Erythroblast (primary cell): ENCODE measurements at regions not wholly inside any gene's neighbourhood (a gene's known extent, or its start where the extent isn't known, plus 50 kb on each side); places are given as distances from the start of the nearest gene placed in this dataset.

Experiments used
- GATA1 ChIP-seq: IDR thresholded peaks from 2 replicates; pipeline ENCODE4 v1.6.1; 2011; ENCODE audit warnings: low read depth, mild to moderate bottlenecking, control low read depth, low read length, moderate library complexity
- POLR2A ChIP-seq: IDR thresholded peaks from 2 replicates; pipeline ENCODE4 v1.6.1; 2011; ENCODE audit warnings: mild to moderate bottlenecking, low read length

DNA sequence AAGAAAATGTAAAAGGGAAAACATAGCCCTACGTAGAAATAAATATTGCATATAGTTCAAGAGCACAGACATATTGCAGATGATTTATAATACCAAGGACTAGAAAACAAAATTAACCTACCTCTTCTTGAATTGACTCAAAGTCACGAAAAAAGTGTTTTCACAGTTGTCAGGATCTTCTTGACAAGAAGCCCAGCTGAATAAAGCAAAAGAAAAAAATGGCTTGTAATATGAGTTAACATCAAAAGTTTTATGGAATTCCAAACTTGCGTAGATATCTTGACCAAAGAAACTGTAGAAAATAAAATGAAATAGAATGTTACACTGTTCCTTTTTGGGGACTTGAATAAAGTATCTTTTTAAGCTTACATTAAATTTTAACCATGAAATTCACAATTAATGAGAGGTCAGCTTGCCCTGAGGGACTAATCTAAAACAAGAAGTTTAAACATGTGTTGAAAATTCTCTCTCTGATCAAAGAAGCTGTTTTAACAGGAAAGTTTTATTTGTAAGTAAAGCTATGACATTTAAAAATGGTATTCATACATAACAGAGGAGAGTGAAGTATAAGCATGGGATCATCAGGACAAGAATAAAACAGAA, 133.1 kb upstream of the SEMA3C start:
- TF ChIP-seq POLR2A (no peak), GATA1 (no peak)
